ENCODE measurements at regions not wholly inside any gene's neighbourhood (a gene's known extent, or its start where the extent isn't known, plus 50 kb on each side); places are given as distances from the start of the nearest gene placed in this dataset.

DNA sequence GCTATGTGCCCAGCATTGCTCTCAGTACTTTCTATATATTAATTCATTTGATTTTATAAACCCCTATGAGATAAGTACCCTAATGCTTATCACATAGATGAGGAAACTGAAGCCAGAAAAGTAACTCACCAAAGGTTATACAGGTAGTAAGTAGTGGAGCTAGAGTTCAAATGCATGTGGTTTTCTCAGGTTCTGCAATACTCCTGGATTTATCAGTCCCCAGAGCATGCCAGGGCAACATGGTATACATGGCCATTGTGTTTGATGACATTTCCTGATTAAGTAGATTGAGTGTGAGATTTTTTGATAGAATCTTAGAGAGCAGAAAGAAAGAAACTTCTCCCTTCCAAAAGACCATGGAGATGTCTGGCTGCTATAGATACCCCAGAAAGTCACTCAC, 233.1 kb downstream of the IKZF2 start:
- TF ChIP-seq, protein P1, sequence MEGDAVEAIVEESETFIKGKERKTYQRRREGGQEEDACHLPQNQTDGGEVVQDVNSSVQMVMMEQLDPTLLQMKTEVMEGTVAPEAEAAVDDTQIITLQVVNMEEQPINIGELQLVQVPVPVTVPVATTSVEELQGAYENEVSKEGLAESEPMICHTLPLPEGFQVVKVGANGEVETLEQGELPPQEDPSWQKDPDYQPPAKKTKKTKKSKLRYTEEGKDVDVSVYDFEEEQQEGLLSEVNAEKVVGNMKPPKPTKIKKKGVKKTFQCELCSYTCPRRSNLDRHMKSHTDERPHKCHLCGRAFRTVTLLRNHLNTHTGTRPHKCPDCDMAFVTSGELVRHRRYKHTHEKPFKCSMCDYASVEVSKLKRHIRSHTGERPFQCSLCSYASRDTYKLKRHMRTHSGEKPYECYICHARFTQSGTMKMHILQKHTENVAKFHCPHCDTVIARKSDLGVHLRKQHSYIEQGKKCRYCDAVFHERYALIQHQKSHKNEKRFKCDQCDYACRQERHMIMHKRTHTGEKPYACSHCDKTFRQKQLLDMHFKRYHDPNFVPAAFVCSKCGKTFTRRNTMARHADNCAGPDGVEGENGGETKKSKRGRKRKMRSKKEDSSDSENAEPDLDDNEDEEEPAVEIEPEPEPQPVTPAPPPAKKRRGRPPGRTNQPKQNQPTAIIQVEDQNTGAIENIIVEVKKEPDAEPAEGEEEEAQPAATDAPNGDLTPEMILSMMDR (IDR thresholded peaks at IDR 0.05), result no peak
- TF ChIP-seq POLR2A (IDR thresholded peaks at IDR 0.05), result no peak

All from esophagus squamous epithelium (tissue), 4 donors.